HG02943 (cell line): ENCODE measurements at regions not wholly inside any gene's neighbourhood (a gene's known extent, or its start where the extent isn't known, plus 50 kb on each side); places are given as distances from the start of the nearest gene placed in this dataset.

Source experiments
- ATAC-seq: cut with Tn5 transposase; IDR thresholded peaks from one replicate; pipeline ENCODE4 v1.9.1; 2021; ENCODE audit warnings: mild to moderate bottlenecking, low read depth, moderate library complexity; ENCODE audit not compliant: unreplicated experiment

DNA sequence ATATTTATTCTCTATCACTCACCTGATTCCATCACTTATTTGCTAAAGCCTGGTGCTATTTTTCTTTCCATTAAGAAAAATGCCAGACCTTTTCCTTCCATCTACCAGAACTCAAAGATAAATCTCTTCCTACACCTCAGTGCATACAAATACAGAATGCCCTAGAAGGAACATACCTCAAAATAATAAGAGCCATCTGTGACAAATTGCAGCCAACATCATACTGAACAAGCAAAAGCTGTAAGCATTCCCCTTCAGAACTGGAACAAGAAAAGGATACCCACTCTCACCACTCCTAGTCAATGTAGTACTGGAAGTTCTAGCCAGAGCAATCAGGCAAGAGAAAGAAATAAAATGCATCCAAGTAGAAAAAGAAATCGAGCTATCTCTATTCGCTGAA is 315.9 kb upstream of the UBE2E3 start:
- no peak for ATAC-seq

DNA sequence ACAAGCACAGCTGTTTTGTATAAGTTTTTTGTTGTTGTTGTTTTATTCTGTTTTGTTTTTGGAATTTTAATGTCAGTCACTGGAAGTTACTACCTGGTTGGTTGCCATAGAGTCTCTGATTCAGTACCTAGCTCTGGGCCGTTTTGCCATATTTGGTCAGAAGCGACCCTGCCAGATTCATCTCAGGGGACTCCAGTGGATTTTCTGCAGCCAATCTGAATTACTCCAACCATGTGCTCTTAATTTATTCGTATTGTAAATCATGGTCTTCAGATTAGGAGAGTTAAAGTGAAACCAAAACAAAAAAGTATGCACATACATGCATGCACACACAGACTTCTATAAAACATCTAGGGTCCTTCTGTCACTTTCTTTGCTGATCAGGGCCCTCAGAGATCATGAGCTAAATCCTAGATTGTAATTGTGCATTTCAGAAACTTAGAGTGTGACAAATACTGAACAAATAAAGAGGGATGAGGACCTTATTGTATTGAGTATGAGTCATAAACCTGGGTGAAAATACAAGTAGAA is 317.4 kb upstream of the UBE2E3 start:
- ATAC-seq = no peak

DNA sequence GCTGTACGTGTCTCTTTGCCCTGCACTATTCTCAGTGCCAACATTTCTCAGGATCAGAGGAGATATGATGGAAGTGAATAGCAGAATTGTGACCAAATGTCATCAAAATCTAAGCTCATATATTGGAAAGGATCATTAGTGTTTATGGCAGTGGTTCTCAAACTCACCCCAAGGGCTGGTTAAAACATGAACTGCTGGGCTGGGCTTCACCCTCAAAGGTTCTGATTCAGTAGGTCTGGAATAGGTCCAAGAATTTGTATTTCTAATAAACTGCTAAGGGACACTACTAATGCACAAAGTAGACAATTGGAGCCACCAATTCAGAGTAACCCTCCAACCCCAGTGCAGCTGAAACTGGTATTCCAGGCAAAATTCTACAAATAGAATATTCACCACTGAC is 317.9 kb upstream of the UBE2E3 start:
- ATAC-seq = no peak

DNA sequence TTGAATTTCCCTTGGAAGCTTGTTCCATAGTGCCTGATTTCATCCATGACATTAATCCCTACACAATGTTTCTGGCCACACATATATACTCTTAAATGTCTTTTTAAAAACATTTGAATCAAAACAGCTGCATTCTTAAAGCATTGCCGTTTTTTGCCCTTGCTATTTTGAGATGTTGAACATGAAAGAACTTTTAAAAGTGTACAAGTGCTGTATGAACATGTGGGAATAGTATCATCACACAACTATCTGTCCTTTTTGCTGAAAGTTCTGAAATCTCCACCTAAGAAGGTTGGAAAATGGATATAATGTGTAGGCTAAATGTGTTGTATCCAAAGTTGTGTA is 318.7 kb upstream of the UBE2E3 start:
- ATAC-seq = no peak

DNA sequence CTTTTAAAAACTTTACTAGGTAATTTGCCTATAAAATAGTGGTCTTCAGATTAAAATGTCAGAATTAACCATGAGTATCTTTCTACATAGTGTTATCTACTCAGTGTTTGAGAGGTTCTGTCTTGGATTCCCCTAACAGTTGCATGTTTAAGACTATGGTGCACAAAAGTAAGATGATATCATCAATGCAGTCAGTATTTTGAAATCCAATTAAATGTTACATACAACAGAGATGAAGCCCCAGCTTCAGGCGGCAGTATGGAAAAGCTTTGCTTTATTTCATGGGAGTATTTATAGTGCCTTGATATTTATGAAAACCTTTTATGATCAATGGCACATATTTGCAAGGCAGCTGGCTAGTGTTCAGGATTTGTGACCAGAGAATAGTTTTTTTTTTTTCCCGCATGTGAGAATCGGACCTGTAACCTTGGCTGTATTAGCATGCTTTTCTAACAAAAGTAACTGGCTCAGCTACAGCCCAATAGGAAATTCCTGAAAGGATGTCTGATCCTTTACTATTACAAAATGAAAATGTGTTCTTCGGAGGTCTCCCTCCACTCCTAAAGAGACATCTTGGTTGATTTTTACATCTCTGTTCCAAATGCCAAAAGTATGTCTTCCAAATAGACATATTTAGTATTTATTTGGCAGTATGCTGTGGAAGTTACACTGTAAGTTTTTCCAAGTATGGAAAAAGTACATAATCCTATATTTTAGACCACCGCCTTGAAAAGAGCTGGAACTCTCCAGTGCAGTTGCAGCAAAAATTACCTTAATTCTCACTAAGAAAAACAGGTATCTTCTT is 319.3 kb upstream of the UBE2E3 start:
- ATAC-seq = no peak

DNA sequence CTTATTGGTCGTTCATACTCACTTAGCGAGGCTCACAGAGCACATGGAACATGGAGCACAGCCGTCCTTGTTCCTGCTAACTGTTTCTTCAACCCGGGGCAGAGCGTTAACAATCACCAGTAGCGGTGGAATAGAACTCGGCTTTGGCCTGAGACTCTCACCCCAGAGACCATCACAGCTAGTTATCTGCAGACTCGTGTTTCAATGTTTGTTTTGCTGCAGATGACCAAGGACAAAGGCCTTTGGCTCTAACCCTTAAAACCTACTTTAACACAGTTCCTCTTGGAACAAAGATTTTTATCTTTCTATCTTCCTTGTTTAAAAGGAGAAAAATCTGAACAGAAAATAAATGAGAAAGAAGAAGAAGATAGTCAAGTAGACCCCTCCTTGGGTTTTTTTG is 320.2 kb upstream of the UBE2E3 start:
- ATAC-seq = no peak

DNA sequence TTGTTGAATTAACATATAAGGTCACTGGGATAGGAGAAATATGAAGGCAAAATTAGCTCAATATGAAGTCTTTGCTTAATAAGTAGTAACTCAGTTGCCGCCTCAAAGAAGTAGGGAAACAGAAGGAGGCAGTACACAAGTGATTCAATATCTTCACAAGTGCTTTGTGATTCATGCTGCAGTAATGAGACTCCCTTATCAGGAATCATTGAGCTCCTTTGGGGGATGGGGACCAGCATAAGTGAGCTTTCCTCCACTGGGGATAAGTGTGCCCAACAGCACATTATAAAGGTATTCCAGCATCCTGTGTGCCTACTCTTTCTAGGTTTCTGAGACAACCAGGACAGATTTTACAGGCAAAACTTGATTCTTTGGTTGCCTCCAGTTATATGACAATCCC is 323.4 kb upstream of the UBE2E3 start:
- ATAC-seq = no peak

DNA sequence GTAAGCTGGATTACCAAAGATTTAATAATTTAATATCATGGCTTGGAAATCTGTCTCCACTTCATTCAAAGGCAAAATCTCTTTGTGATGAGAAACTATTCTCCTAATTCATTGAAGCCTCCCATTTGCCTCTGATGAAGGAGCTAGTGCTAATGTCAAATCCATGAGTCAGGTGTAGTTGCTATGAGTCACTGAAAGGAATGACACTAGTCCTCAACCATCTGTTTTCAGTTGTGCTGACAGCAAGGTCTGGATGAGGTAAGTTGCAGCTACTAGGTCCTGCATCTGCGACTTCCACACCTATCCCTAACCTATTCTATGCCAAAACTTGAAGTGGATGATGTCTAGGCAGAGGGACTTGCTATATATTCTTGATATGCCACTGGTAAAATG is 324.0 kb upstream of the UBE2E3 start:
- ATAC-seq = no peak

DNA sequence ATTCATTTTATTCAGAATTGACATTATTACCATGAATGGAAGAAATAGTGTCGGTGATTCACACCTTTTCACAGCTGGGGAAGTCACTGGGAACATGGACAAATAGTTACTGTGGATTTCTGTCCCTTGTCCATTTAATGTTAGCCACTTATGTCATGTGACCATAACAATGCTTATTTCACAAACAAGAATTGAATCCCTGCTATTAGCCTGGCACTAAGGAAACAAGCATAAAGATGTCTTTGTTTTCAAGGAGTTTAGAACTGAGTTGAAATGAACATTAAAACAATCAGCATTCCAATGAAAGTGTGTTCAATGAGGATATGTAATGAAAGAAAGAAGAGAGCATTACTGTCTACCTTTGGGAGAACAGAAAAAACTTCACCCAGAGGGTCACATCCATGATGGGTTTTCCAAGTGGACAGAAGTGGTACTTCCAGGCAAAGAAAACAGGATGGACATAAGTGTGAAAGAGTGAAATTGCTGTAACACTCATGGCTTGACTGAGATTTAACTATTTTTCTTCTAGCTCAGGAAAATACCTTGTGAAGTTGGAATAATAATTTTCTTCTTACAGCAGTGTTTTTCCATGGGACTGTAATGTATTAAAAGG is 324.5 kb upstream of the UBE2E3 start:
- no peak for ATAC-seq

DNA sequence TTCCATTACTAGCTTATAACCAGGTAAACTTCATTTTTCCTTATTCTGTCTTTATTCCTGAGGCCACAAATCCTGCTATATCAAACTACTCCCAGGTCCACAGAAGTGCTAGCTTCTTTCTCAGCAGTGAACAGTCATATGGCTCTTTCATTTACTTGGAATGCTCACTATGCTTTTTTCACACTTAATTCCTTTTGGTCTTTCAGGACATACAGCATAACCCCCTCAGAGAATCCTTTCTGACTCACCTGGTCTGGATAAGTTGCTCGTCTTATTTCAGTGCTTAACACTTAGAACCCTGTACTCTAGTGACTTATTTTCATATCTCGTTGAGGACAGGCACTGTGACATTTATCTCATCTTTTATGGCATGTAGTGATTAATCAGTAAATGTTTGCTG is 325.0 kb upstream of the UBE2E3 start:
- ATAC-seq = no peak

DNA sequence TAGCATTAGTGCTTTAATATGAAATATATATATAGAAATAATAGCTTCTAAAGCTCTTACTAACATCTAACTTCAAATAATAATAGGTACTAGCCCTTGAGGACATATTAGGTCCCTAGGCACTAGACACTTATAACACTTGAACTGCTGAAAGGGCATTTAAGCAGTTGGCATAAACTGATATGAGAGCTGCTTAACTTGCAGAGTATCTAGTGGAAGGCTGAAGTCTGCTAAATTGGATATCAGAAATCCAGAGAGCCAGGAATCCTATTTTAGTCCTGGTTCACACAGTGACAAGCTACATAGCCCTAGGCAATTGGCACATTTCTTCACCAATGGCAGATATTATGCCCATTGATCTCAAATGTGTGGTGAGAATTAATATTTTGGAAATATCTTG is 326.9 kb upstream of the UBE2E3 start:
- no peak for ATAC-seq

DNA sequence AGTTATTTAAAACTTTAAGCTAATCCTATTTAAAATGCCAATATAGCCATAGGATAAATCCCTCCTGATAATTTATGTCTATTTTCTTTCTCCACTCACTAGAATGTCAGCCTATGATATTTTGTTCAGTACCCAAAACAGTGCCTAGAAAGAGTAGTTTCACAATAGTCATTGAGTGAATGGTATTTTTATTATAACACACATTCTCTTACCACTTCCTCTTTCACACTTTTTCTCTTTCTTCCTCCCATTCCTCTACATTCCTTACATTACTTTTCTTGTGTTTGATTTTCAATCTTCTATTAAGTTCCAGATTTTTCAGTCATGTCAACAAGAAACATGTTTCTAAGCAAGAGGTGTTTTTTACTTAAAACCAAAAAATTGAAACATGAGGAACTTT is 327.6 kb upstream of the UBE2E3 start:
- ATAC-seq = no peak

DNA sequence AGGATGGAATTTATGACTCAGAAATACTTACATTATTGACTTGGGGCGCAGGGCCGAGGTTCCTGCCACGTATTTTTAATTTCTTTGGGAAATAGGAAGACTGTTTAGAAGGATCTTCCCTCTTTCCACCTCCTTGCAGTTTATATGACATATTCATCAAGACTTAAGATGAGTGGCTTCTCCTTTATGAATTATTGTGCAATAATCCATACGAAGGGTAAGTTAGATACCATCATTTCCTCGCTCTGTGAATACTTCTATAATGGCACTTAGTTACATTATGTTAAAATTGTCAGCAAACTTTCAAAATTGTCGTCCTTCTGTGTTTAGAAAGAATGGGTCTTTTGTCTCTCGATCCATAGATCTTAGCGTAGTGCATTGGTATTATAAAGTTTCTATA is 328.8 kb upstream of the UBE2E3 start:
- ATAC-seq = no peak

DNA sequence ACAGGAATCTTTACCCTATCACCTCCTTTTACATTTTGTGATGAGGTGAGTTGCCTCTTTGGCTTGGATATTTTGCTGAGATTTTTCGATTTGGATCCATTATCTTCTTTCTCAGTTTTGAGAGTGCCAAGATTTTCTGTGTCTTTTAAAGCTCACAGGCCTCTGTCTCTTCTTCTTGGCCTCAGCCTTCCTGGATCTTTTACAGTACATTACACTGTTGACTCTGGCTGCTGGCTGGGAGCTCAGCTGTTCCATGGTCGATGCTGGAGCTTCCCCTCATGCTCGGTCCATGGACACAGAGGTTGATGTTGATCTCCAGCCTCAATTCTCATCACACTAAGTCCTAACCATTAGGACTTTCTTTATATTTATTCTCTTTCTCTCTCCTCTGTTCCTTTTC is 332.8 kb upstream of the UBE2E3 start:
- ATAC-seq = no peak

DNA sequence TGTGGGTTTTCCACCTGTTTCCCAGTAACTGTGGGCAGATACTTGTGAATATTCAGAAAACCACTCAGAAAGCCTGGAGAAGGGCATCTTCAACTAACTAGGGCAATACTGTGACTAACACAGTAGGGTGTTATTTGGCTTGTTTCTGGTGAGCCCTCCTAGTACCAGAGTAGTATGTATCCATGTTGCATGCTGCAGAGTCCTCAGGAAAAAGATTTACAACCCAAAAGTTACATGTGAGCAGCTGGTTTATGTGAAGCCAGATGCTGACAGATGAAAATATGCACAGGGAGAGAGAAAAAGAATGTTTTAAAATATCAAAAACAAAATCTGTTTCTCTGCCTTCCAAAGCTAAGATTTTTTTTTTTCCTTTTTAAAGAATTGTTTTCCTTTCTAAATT is 333.2 kb upstream of the UBE2E3 start:
- no peak for ATAC-seq

DNA sequence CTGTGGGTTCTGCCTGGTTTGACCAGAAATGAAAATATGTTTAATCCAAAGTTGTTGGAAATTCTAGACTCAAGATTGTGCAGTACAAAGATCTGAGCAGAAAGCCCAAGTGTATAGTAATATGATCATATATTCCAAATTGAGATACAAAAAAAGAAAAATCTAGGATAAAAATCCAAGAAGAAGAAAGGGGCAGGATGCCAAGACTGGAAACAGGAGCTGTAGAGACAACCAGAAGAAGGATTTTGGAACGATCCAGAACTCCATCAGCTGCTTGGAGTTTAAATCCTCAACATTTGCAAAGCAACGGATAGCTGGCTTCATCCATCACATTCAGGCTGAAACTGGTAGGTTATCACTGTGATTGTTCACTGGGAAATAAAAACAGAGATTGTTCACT is 333.6 kb upstream of the UBE2E3 start:
- no peak for ATAC-seq

DNA sequence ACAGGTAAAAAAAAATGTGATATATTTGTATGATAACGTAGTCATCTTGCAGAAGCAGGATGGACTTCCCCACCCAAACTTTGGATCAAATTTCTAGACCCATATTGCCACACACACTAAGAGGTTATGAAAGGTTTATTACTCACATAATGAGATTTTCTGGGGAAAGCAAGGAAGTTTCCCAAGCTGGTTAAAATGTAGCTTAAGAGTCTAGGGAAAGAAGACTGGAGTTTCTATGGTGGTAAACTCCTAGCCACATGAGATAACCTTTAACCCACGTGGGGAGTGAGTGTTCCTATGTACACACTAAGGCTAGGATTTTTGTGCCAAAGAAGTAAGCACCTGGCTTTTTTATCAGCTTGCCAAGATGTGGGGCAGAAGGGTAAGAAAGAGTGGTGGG is 335.7 kb upstream of the UBE2E3 start:
- ATAC-seq = no peak

DNA sequence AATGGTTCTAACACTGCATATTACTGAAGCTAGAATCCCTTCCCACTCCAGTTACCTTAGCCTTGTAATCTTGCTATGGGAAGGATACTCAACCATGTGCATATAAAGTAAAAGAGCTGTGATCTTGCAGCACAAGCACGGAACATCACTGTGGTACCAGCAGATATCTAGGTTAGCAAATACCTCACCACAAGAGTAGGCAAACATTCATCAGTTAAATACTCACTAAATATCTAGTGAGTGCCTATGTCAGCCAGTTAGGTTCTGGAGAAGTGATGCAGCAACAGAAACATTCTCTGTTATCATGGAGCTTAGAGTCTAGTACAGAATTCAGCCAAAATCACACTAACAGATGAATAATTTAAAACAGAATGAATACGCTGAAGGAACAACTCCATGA is 349.6 kb upstream of the UBE2E3 start:
- no peak for ATAC-seq

DNA sequence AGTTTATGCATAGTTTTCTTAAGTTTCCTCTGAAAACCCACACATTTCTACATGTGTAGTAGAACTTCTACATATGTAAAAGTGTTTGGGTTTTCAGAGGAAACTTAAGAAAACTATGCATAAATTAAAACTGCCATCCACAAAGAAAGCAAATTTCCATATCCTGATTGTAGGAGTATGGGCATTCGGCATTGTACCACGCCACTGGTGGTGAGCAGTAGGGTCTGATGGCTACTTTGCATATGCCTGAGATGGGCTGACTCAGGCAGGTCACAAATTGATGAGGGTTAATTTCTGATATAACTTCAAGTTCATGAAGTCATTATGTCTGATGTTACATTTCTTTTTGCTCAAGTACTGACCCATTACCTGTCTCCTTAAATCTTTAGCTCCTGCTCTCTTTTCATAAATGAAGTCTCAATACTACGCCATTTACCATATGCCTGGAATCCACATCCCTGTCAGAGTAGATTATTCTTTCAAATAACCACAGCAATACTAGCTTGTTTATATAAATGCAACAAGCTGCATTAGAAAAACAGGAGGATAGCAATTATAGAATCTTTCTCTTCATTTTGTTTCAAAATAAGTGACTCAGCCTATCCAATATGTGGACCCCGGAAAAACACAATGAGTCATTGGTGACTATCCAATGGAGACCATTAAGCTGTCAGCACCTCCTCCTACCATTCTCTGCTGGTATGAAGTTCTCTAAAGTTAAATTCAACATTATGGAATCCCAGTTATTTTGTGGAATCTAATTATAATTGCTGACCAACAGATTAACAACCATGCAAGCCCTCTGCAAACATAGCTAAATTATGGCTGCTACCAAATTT is 355.2 kb upstream of the UBE2E3 start:
- ATAC-seq = no peak

DNA sequence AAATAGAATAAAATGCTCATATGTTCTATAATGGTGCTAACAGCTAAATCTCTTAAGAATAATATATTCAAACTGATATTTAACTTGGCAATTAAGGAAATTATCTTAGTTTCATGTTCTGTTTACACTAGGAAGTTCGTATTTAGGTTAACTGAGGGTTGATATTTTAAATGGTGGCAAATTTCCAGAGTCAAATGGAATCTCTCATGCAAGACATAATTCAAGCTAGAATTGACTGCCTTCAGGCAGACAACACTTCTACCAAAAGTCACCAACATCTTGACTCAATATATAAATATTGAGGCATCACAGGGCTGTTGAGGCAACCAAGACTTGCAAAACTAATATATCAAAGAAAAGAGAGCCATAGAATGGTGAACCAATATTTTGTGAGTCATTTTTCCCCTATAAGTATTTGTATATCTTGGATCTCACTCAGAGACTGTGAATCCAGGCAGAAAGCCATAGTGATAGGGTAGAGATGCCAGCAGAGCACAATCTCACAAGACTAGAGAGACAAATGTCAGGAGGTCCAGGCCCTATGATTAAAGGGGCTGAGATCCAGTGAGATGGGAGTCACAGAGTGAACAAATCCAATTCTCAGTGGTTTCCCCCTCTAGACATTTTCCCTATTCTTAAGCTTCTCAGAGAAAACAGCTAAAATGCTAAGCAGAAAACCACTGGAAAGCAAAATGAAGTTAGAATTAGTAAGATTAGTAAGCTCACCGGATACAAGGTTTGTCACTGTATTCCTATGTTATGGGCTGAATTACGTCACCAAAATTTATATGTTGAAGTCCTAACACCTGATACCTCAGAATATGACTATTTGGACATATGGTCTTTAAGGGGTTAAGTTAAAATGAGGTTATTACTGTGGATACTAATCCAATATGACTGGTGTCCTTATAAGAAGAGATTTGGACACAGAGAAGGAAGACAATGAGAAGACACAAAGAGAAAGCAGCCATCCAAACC is 358.2 kb upstream of the UBE2E3 start:
- ATAC-seq = no peak
